HepG2 (cell line): ENCODE measurements at regions not wholly inside any gene's neighbourhood (a gene's known extent, or its start where the extent isn't known, plus 50 kb on each side); places are given as distances from the start of the nearest gene placed in this dataset.

ENCODE experiments used
- ATAC-seq: fragments of 200-7000 bp; cut with Tn5 transposase; 3 replicates; pipeline ENCODE4 v1.9.1; 2020; ENCODE audit warnings: mild to moderate bottlenecking, moderate library complexity
- BruUV-seq: library from RNA; stranded (reverse); fragments of 400-500 nt; replicated peaks from 2 replicates; lab custom pipeline; 2021; lab: Mats Ljungman, UMichigan
- CTCF ChIA-PET: fragments of 300-600 bp; formaldehyde crosslinking; extraction: SDS; loops from one replicate; lab custom pipeline; 2021; ENCODE audit warnings: low total read pairs, inconsistent platforms, low intra/inter-chr PET ratio; lab: Yijun Ruan, JAX
- POLR2A ChIA-PET: fragments of 350-600 bp; sonication (Branson Sonifier 250); formaldehyde crosslinking; loops from one replicate; lab custom pipeline; 2020; ENCODE audit warnings: antibody characterized with exemption, inconsistent platforms; lab: Yijun Ruan, JAX
- DNase-seq: peaks from one replicate; pipeline ENCODE4 v3.0.0-alpha.2; 2015; ENCODE audit warnings: low spot score
- FAIRE-seq: peaks from 3 replicates; lab custom pipeline; 2011; peaks lifted over from hg19 to GRCh38; lab: Jason Lieb, UNC
- H2AFZ ChIP-seq: one replicate; pipeline ENCODE4 v1.6.1; 2011; ENCODE audit warnings: low read length, inconsistent platforms
- H3K27ac ChIP-seq: fragments of 300-600 bp; 3 replicates; pipeline ENCODE4 v1.8.0; 2011; ENCODE audit warnings: mixed run types, mild to moderate bottlenecking, mixed read lengths, low read length, inconsistent platforms; ENCODE audit not compliant: insufficient read depth; ENCODE audit errors: extremely low read length
- H3K27me3 ChIP-seq, 2 experiments: fragments of 200-600 bp in 1 of 2; 2 replicates in 1 of 2; 3 replicates in 1 of 2; pipeline versions ENCODE4 v1.6.0 to v1.8.0; 2011; ENCODE audit warnings: low read length in 2 of 2, mild to moderate bottlenecking in 2 of 2, moderate library complexity in 2 of 2, inconsistent platforms in 1 of 2; ENCODE audit not compliant: insufficient read depth in 2 of 2, control insufficient read depth in 1 of 2
- H3K36me3 ChIP-seq, 2 experiments: fragments of 200-600 bp in 1 of 2; replicated peaks in 1 of 2; 2 replicates in 1 of 2; 3 replicates in 1 of 2; pipeline versions ENCODE4 v1.5.1 to v1.8.0; 2011; ENCODE audit warnings: low read length in 2 of 2, inconsistent platforms in 1 of 2; ENCODE audit not compliant: insufficient read depth in 2 of 2, control insufficient read depth in 1 of 2
- H3K4me1 ChIP-seq: 2 replicates; pipeline ENCODE4 v1.5.1; 2012; ENCODE audit warnings: low read length, inconsistent platforms; ENCODE audit not compliant: insufficient read depth
- H3K4me2 ChIP-seq: 2 replicates; pipeline ENCODE4 v1.6.0; 2011; ENCODE audit warnings: low read depth, low read length, inconsistent platforms
- H3K4me3 ChIP-seq, 3 experiments: fragments of 200-600 bp in 1 of 3; sonication (generic), shearing (Covaris generic) in 1 of 3; replicated peaks in 1 of 3; 2 replicates each; pipeline ENCODE4 v1.5.1; 2011 to 2016; ENCODE audit warnings: low read length in 3 of 3, inconsistent platforms in 2 of 3, low read depth in 2 of 3, mild to moderate bottlenecking in 2 of 3, control low read depth in 1 of 3, mixed read lengths in 1 of 3; ENCODE audit not compliant: insufficient read depth in 1 of 3
- H3K79me2 ChIP-seq: one replicate; pipeline ENCODE4 v1.6.1; 2011; ENCODE audit warnings: low read length, inconsistent platforms; ENCODE audit not compliant: insufficient read depth
- H3K9ac ChIP-seq: 2 replicates; pipeline ENCODE4 v1.6.0; 2011; ENCODE audit warnings: mild to moderate bottlenecking, low read depth, low read length, inconsistent platforms; ENCODE audit not compliant: insufficient read depth
- H3K9me3 ChIP-seq: 2 replicates; pipeline ENCODE4 v1.5.1; 2012; ENCODE audit warnings: mild to moderate bottlenecking, low read length
- H4K20me1 ChIP-seq: 2 replicates; pipeline ENCODE4 v1.6.0; 2011; ENCODE audit warnings: inconsistent platforms, mild to moderate bottlenecking, low read length, moderate library complexity; ENCODE audit not compliant: insufficient read depth
- ARNT ChIP-seq: fragments of 450-650 bp; IDR thresholded peaks from 2 replicates; pipeline ENCODE4 v1.6.1; 2017
- CENPX ChIP-seq: sonication (generic); formaldehyde crosslinking; IDR thresholded peaks from 2 replicates; pipeline ENCODE4 v1.9.0; 2021; ENCODE audit warnings: mild to moderate bottlenecking, missing genetic modification reagents, moderate library complexity
- CSRNP2 ChIP-seq: sonication (generic); formaldehyde crosslinking; conservative IDR thresholded peaks from 2 replicates; pipeline ENCODE4 v1.8.0; 2022; ENCODE audit warnings: low read depth, missing genetic modification reagents
- HBP1 ChIP-seq: IDR thresholded peaks from 2 replicates; pipeline ENCODE4 v1.6.1; 2016; ENCODE audit warnings: low read depth, control low read depth
- HOXA7 ChIP-seq: sonication (generic); formaldehyde crosslinking; IDR thresholded peaks from 2 replicates; pipeline ENCODE4 v1.8.1; 2022; ENCODE audit warnings: mild to moderate bottlenecking, missing genetic modification reagents, moderate library complexity
- KDM6A ChIP-seq: IDR thresholded peaks from 2 replicates; pipeline ENCODE4 v1.6.1; 2016; ENCODE audit warnings: low read depth
- MAFF ChIP-seq: IDR thresholded peaks from 2 replicates; pipeline ENCODE4 v1.6.1; 2011; ENCODE audit warnings: low read depth, low read length, improper control_type of control experiment
- MAFK ChIP-seq, 2 experiments: IDR thresholded peaks in 1 of 2; conservative IDR thresholded peaks in 1 of 2; 2 replicates each; pipeline ENCODE4 v1.6.1; 2011; ENCODE audit warnings: improper control_type of control experiment in 2 of 2, low read length in 2 of 2
- MATR3 ChIP-seq: sonication (generic); formaldehyde crosslinking; IDR thresholded peaks from 2 replicates; pipeline ENCODE4 v1.4.0; 2020; ENCODE audit warnings: missing genetic modification reagents
- NFIC ChIP-seq: IDR thresholded peaks from 2 replicates; pipeline ENCODE4 v1.6.1; 2012; ENCODE audit warnings: mild to moderate bottlenecking, low read length, inconsistent platforms
- SALL2 ChIP-seq: sonication (generic); formaldehyde crosslinking; IDR thresholded peaks from 2 replicates; pipeline ENCODE4 v1.8.1; 2023; ENCODE audit warnings: mild to moderate bottlenecking, missing genetic modification reagents, inconsistent platforms
- ZBTB2 ChIP-seq: sonication (generic); formaldehyde crosslinking; IDR thresholded peaks from 2 replicates; pipeline ENCODE4 v1.8.0; 2022; ENCODE audit warnings: low read depth, missing genetic modification reagents
- ZNF3 ChIP-seq: IDR thresholded peaks from 2 replicates; pipeline ENCODE4 v1.7.0; 2017; ENCODE audit warnings: inconsistent platforms
- ZNF331 ChIP-seq: sonication (generic); formaldehyde crosslinking; IDR thresholded peaks from 2 replicates; pipeline ENCODE4 v1.4.0; 2020; ENCODE audit warnings: missing genetic modification reagents
- ZNF484 ChIP-seq: sonication (generic); formaldehyde crosslinking; IDR thresholded peaks from 2 replicates; pipeline ENCODE4 v1.5.1; 2020; ENCODE audit warnings: mild to moderate bottlenecking, low read depth, missing genetic modification reagents, borderline replicate concordance
- WGBS: methylation state at CpG from one replicate; pipeline ENCODE4 v1.1.6; 2017; ENCODE audit warnings: low lambda C conversion rate; 5-methylcytosine and 5-hydroxymethylcytosine counted together
- in situ Hi-C: cut with HindIII; loops from 2 replicates; pipeline ENCODE4 v1.10.0; 2017; ENCODE audit warnings: low pct_unique_long_range_greater_than_20kb; ENCODE audit not compliant: extremely low pct_ligation_motif_present
- intact Hi-C: fragments of 100-400 bp; cut with micrococcal nuclease; formaldehyde crosslinking; loops from one replicate; pipeline ENCODE4 v1.10.0; 2022; ENCODE audit not compliant: unreplicated experiment

GRCh38 chr5:114912189-114912920, 257.4 kb downstream of the TRIM36 start:
- in situ Hi-C loops = no loop called here
- no peak for TF ChIP-seq NFIC
- no peak for TF ChIP-seq ZNF3 (CRISPR knock-in tag)
- TF ChIP-seq MATR3 (CRISPR knock-in tag) = no peak
- TF ChIP-seq, all 625 proteins: peak for 0
- no peaks in the 10 kb centered on the region for H3K36me3 ChIP-seq
- BruUV-seq = no TSS peak
- DNase-seq (no peak), FAIRE-seq (no peak), ATAC-seq (no peak)
- ChIA-PET CTCF (no interaction called here), POLR2A (no interaction called here)
- H3K4me2 ChIP-seq = no peak overlapping the region
- H3K9me3 ChIP-seq = peaks cover 33% of the 10 kb centered on the region
- H3K9ac ChIP-seq = no peak overlapping the region
- H2AFZ ChIP-seq = no peak overlapping the region
- no peak overlapping the region for H3K4me3 ChIP-seq
- H3K27ac ChIP-seq = no peak overlapping the region
- H3K27me3 ChIP-seq = no peaks in the 10 kb centered on the region
- no peaks in the 10 kb centered on the region for H3K4me1 ChIP-seq
- WGBS = 2% methylated on average over 3 of the region's 4 CpGs
- H3K79me2 ChIP-seq = no peaks in the 10 kb centered on the region
- intact Hi-C loops = no loop called here
- H4K20me1 ChIP-seq = no peaks in the 10 kb centered on the region

GRCh38 chr5:114910727-114911126, 259.0 kb downstream of the TRIM36 start:
- DNase-seq (no peak), ATAC-seq (no peak), FAIRE-seq (no peak)
- H4K20me1 ChIP-seq = no peaks in the 10 kb centered on the region
- TF ChIP-seq SALL2 (no peak), ARNT (no peak), ZNF484 (CRISPR knock-in tag) (no peak), HOXA7 (CRISPR knock-in tag) (no peak), ZBTB2 (CRISPR knock-in tag) (no peak), KDM6A (no peak), MAFK (conservative IDR thresholded peaks at IDR 0.05 in 1 of 2, IDR thresholded peaks at IDR 0.05 in 1 of 2; ENCODE audit: low read length in 2 of 2) (peak; percentile 18 to 68; a peak in 2 of 4 replicates), MAFF (peak; percentile 57; the same call in 1 of the 2 replicates), HBP1 (no peak), CENPX (CRISPR knock-in tag) (no peak), CSRNP2 (no peak), ZNF331 (CRISPR knock-in tag) (no peak)
- H3K36me3 ChIP-seq = no peaks in the 10 kb centered on the region
- no peak overlapping the region for H3K4me3 ChIP-seq
- no peaks in the 10 kb centered on the region for H3K27me3 ChIP-seq
- H2AFZ ChIP-seq = no peak overlapping the region
- H3K4me1 ChIP-seq = no peaks in the 10 kb centered on the region
- ChIA-PET CTCF (no interaction called here), POLR2A (no interaction called here)
- H3K9me3 ChIP-seq = peaks cover 47% of the 10 kb centered on the region
- H3K27ac ChIP-seq = no peak overlapping the region
- H3K9ac ChIP-seq = no peak overlapping the region
- H3K4me2 ChIP-seq = no peak overlapping the region
- no peaks in the 10 kb centered on the region for H3K79me2 ChIP-seq
- intact Hi-C loops (no loop called here), in situ Hi-C loops (no loop called here)
- BruUV-seq = no TSS peak
